PFSK-1 (cell line): ENCODE measurements at regions not wholly inside any gene's neighbourhood (a gene's known extent, or its start where the extent isn't known, plus 50 kb on each side); places are given as distances from the start of the nearest gene placed in this dataset.

Source experiments
- FOXP2 ChIP-seq: optimal IDR thresholded peaks from 2 replicates; pipeline ENCODE3; 2011; ENCODE audit warnings: borderline replicate concordance, control low read depth, inconsistent platforms; ENCODE audit not compliant: insufficient read depth; ENCODE audit errors: extremely low read length, extremely low read depth
- POLR2AphosphoS5 ChIP-seq: IDR thresholded peaks from 2 replicates; pipeline ENCODE4 v1.6.1; 2012; ENCODE audit warnings: low read depth, mild to moderate bottlenecking, control low read depth, low read length, moderate library complexity
- REST ChIP-seq, 2 experiments: IDR thresholded peaks; 2 replicates each; pipeline versions ENCODE4 v1.6.1 to v1.8.0; 2011 to 2012; ENCODE audit warnings: low read depth in 2 of 2, low read length in 2 of 2, control low read depth in 1 of 2, inconsistent platforms in 1 of 2, mild to moderate bottlenecking in 1 of 2, moderate library complexity in 1 of 2; ENCODE audit not compliant: insufficient read depth in 1 of 2
- SIN3A ChIP-seq: IDR thresholded peaks from 2 replicates; pipeline ENCODE4 v1.6.1; 2012; ENCODE audit warnings: mild to moderate bottlenecking, low read length, moderate library complexity, borderline replicate concordance; ENCODE audit not compliant: insufficient read depth
- TAF1 ChIP-seq: IDR thresholded peaks from 2 replicates; pipeline ENCODE4 v1.6.1; 2012; ENCODE audit warnings: low read length, control low read depth, borderline replicate concordance; ENCODE audit not compliant: insufficient read depth

- TF ChIP-seq POLR2AphosphoS5 (no peak), FOXP2 (no peak), REST (IDR thresholded peaks at IDR 0.05; ENCODE audit: insufficient read depth in 1 of 2, low read depth in 2 of 2, low read length in 2 of 2) (no peak), SIN3A (no peak), TAF1 (no peak)
These were observed 248.9 kb downstream of the PLPP3 start for GRCh38 chr1:56330391-56331026.

GRCh38 chr1:56329970-56330369, 249.4 kb downstream of the PLPP3 start:
- TF ChIP-seq SIN3A (no peak), TAF1 (no peak), FOXP2 (no peak), POLR2AphosphoS5 (no peak), REST (IDR thresholded peaks at IDR 0.05; ENCODE audit: insufficient read depth in 1 of 2, low read depth in 2 of 2, low read length in 2 of 2) (no peak)

- TF ChIP-seq TAF1: no peak
- TF ChIP-seq POLR2AphosphoS5: no peak
- TF ChIP-seq REST (IDR thresholded peaks at IDR 0.05; ENCODE audit: insufficient read depth in 1 of 2, low read depth in 2 of 2, low read length in 2 of 2): no peak
- TF ChIP-seq FOXP2: no peak
- TF ChIP-seq SIN3A: no peak
These were observed 252.2 kb downstream of the PLPP3 start for GRCh38 chr1:56327195-56327594.

GRCh38 chr1:56326056-56326455, 253.3 kb downstream of the PLPP3 start:
- TF ChIP-seq FOXP2 (no peak), TAF1 (no peak), REST (IDR thresholded peaks at IDR 0.05; ENCODE audit: insufficient read depth in 1 of 2, low read depth in 2 of 2, low read length in 2 of 2) (no peak), SIN3A (no peak), POLR2AphosphoS5 (no peak)
